GM21360 (cell line): ENCODE measurements at regions not wholly inside any gene's neighbourhood (a gene's known extent, or its start where the extent isn't known, plus 50 kb on each side); places are given as distances from the start of the nearest gene placed in this dataset.
"Not testable (repeated sequence)": the region's sequence is repeated elsewhere in the genome, so short reads cannot be mapped to it uniquely, and the experiment has no call there.

Experiments used
- ATAC-seq: cut with Tn5 transposase; IDR thresholded peaks from one replicate; pipeline ENCODE4 v1.9.1; 2021; ENCODE audit warnings: mild to moderate bottlenecking, moderate library complexity; ENCODE audit not compliant: unreplicated experiment

DNA sequence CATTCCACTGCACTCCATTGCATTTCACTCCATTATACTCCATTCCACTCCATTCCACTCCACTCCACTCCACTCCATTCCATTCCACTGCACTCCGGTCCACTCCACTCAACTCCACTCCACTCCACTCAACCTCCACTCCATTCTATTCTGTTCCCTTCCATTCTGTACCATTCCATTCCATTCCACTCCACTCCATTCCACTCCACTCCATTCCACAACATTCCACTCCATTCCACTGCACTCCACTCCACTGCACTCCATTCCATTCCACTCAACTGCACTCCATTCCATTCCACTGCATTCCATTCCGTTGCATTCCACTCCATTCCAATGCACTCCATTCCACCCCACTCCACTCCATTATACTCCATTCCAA lies 2565.3 kb upstream of the TPTE start:
- not testable (repeated sequence) for ATAC-seq

GRCh38 chr21:7956998-7957712 lies 2564.2 kb upstream of the TPTE start:
- ATAC-seq, result not testable (repeated sequence)

DNA sequence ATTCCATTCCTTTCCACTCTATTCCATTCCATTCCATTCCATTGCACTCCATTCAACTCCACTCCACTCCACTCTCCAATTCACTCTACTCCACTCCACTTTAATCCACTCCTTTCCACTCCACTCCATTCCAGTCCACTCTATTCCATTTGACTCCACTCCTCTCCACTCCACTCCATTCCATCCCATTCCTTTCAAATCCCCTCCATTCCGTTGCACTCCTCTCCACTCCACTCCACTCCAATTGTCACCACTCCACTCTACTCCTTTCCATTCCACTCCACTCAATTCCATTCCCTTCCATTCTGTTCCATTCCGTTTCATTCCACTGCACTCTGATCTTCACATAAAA lies 2563.7 kb upstream of the TPTE start:
- no peak for ATAC-seq
